ENCODE measurements at regions not wholly inside any gene's neighbourhood (a gene's known extent, or its start where the extent isn't known, plus 50 kb on each side); places are given as distances from the start of the nearest gene placed in this dataset.

GRCh38 chr6:25217302-25217701 lies 61.9 kb upstream of the CARMIL1 start:
- no peak for TF ChIP-seq SUZ12 (IDR thresholded peaks at IDR 0.05; ENCODE audit: extremely low read depth, insufficient read depth, insufficient read length)
- TF ChIP-seq ZNF274 (IDR thresholded peaks at IDR 0.05; ENCODE audit: low read depth, low read length), result no peak
- no peak for TF ChIP-seq YY1 (IDR thresholded peaks at IDR 0.05; ENCODE audit: insufficient read depth, insufficient read length)
